ENCODE measurements at regions not wholly inside any gene's neighbourhood (a gene's known extent, or its start where the extent isn't known, plus 50 kb on each side); places are given as distances from the start of the nearest gene placed in this dataset.
"Not testable (repeated sequence)": the region's sequence is repeated elsewhere in the genome, so short reads cannot be mapped to it uniquely, and the experiment has no call there.

DNA sequence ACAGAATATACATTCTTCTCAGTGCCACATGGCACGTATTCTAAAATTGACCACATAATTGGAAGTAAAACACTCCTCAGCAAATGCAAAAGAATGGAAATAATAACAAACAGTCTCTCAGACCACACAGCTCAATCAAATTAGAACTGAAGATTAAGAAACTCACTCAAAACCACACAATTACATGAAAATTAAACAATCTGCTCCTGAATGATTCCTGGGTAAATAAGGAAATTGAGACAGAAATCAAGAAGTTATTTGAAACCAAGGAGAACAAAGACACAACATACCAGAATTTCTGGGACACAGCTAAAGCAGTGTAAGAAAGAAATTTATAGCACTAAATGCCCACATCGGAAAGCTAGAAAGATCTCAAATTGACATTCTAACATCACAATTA lies 637.3 kb downstream of the ANKRD50 start:
- TF ChIP-seq, protein P1, sequence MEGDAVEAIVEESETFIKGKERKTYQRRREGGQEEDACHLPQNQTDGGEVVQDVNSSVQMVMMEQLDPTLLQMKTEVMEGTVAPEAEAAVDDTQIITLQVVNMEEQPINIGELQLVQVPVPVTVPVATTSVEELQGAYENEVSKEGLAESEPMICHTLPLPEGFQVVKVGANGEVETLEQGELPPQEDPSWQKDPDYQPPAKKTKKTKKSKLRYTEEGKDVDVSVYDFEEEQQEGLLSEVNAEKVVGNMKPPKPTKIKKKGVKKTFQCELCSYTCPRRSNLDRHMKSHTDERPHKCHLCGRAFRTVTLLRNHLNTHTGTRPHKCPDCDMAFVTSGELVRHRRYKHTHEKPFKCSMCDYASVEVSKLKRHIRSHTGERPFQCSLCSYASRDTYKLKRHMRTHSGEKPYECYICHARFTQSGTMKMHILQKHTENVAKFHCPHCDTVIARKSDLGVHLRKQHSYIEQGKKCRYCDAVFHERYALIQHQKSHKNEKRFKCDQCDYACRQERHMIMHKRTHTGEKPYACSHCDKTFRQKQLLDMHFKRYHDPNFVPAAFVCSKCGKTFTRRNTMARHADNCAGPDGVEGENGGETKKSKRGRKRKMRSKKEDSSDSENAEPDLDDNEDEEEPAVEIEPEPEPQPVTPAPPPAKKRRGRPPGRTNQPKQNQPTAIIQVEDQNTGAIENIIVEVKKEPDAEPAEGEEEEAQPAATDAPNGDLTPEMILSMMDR (IDR thresholded peaks at IDR 0.05), result not testable (repeated sequence)
- not testable (repeated sequence) for TF ChIP-seq POLR2A, POLR2AphosphoS5 (IDR thresholded peaks at IDR 0.05)

Data from sigmoid colon (tissue), 4 donors.